GM12878 (cell line): ENCODE measurements at regions not wholly inside any gene's neighbourhood (a gene's known extent, or its start where the extent isn't known, plus 50 kb on each side); places are given as distances from the start of the nearest gene placed in this dataset.
A peak's percentile ranks its signal among the peaks of the same experiment; 100 is the strongest.

ENCODE experiments used
- ATAC-seq: fragments of 200-7000 bp; cut with Tn5 transposase; 3 replicates; pipeline ENCODE4 v1.9.1; 2020; ENCODE audit warnings: mild to moderate bottlenecking, moderate library complexity
- BruUV-seq: library from RNA; stranded (reverse); fragments of 400-500 nt; replicated peaks from 2 replicates; lab custom pipeline; 2021; lab: Mats Ljungman, UMichigan
- CTCF ChIA-PET: fragments of 300-600 bp; sonication (Branson Sonifier 250); formaldehyde crosslinking; extraction: SDS; loops from one replicate; lab custom pipeline; 2021; ENCODE audit warnings: inconsistent platforms; lab: Yijun Ruan, JAX
- POLR2A ChIA-PET: fragments of 350-600 bp; formaldehyde crosslinking; extraction: SDS; loops from one replicate; lab custom pipeline; 2021; ENCODE audit warnings: inconsistent platforms; lab: Charles Lee
- RAD21 ChIA-PET: fragments of 300-600 bp; sonication (Branson Sonifier 250); formaldehyde crosslinking; loops from one replicate; lab custom pipeline; 2023; ENCODE audit warnings: antibody characterized with exemption; ENCODE audit not compliant: unreplicated experiment; lab: Charles Lee
- SMC1A ChIA-PET: fragments of 300-600 bp; sonication (Branson Sonifier 250); formaldehyde crosslinking; loops from one replicate; lab custom pipeline; 2023; ENCODE audit not compliant: unreplicated experiment, uncharacterized antibody; lab: Charles Lee
- DNase-seq: peaks from one replicate; pipeline ENCODE4 v3.0.0-alpha.2; 2011; ENCODE audit warnings: low read depth, low spot score
- FAIRE-seq: peaks from 3 replicates; lab custom pipeline; 2011; peaks lifted over from hg19 to GRCh38; lab: Jason Lieb, UNC
- H2AFZ ChIP-seq: 2 replicates; pipeline ENCODE4 v1.6.0; 2011; ENCODE audit warnings: low read depth, low read length, control low read depth; ENCODE audit not compliant: control insufficient read depth
- H3K27ac ChIP-seq: 2 replicates; pipeline ENCODE4 v1.5.1; 2011; ENCODE audit warnings: control low read depth; ENCODE audit not compliant: control insufficient read depth, insufficient read depth
- H3K27me3 ChIP-seq, 2 experiments: replicated peaks in 1 of 2; 2 replicates each; pipeline versions ENCODE4 v1.6.0 to v1.6.1; 2011; ENCODE audit warnings: low read length in 1 of 2; ENCODE audit not compliant: control insufficient read depth in 2 of 2, insufficient read depth in 2 of 2
- H3K36me3 ChIP-seq, 2 experiments: 2 replicates each; pipeline ENCODE4 v1.5.1; 2011; ENCODE audit warnings: low read length in 1 of 2; ENCODE audit not compliant: control insufficient read depth in 2 of 2, insufficient read depth in 2 of 2
- H3K4me1 ChIP-seq: 2 replicates; pipeline ENCODE4 v1.6.1; 2011; ENCODE audit warnings: mild to moderate bottlenecking, low read length, moderate library complexity, mixed read lengths; ENCODE audit not compliant: control insufficient read depth, insufficient read depth
- H3K4me2 ChIP-seq: 2 replicates; pipeline ENCODE4 v1.6.0; 2011; ENCODE audit warnings: control low read depth; ENCODE audit not compliant: control insufficient read depth, insufficient read depth
- H3K4me3 ChIP-seq: fragments of 200-600 bp; sonication (generic); 2 replicates; pipeline ENCODE4 v1.5.1; 2016
- H3K79me2 ChIP-seq: 2 replicates; pipeline ENCODE4 v1.6.0; 2011; ENCODE audit warnings: low read length; ENCODE audit not compliant: control insufficient read depth, insufficient read depth
- H3K9ac ChIP-seq: 2 replicates; pipeline ENCODE4 v1.8.0; 2011; ENCODE audit warnings: low read length, control low read depth, mixed read lengths; ENCODE audit not compliant: control insufficient read depth, insufficient read depth
- H3K9me3 ChIP-seq: replicated peaks from 3 replicates; pipeline ENCODE4 v1.5.1; 2011; ENCODE audit warnings: mild to moderate bottlenecking, low read length; ENCODE audit not compliant: control insufficient read depth, insufficient read depth
- H4K20me1 ChIP-seq: 2 replicates; pipeline ENCODE4 v1.6.0; 2011; ENCODE audit not compliant: control insufficient read depth, insufficient read depth
- BRCA1 ChIP-seq: IDR thresholded peaks from 2 replicates; pipeline ENCODE4 v1.6.1; 2011; ENCODE audit warnings: low read depth, low read length, improper control_type of control experiment
- FOS ChIP-seq: IDR thresholded peaks from 3 replicates; pipeline ENCODE4 v1.6.1; 2011; ENCODE audit warnings: borderline replicate concordance; ENCODE audit not compliant: insufficient read length; ENCODE audit errors: extremely low read depth
- HDAC2 ChIP-seq: fragments of 200-600 bp; sonication (generic); IDR thresholded peaks from 2 replicates; pipeline ENCODE4 v1.6.1; 2017
- MTA2 ChIP-seq: fragments of 450-650 bp; IDR thresholded peaks from 2 replicates; pipeline ENCODE4 v1.6.1; 2016; ENCODE audit warnings: low read depth, mild to moderate bottlenecking, moderate library complexity
- RBBP5 ChIP-seq: fragments of 200-600 bp; sonication (generic); conservative IDR thresholded peaks from 2 replicates; pipeline ENCODE4 v1.6.1; 2016
- SRF ChIP-seq, 2 experiments: IDR thresholded peaks; 2 replicates each; pipeline ENCODE4 v1.6.1; 2011; ENCODE audit warnings: low read depth in 2 of 2, low read length in 2 of 2, mild to moderate bottlenecking in 1 of 2, moderate library complexity in 1 of 2
- STAT3 ChIP-seq: IDR thresholded peaks from 2 replicates; pipeline ENCODE4 v1.6.1; 2011; ENCODE audit warnings: low read depth, low read length, improper control_type of control experiment
- WGBS: methylation state at CpG from one replicate; pipeline ENCODE4 v1.1.6; 2016; ENCODE audit warnings: low lambda C conversion rate; ENCODE audit not compliant: insufficient replicate concordance, insufficient coverage; ENCODE audit errors: missing lambda C conversion rate; 5-methylcytosine and 5-hydroxymethylcytosine counted together
- in situ Hi-C: fragments of 300-500 bp; cut with MboI; formaldehyde crosslinking; loops from 9 replicates; pipeline ENCODE4 v1.14.3; 2018; ENCODE audit warnings: mixed read lengths
- intact Hi-C: fragments of 100-400 bp; cut with micrococcal nuclease; formaldehyde crosslinking; loops from one replicate; pipeline ENCODE4 v1.14.2; 2022; ENCODE audit not compliant: unreplicated experiment
- TF ChIP-seq, protein P1 (sequence below): fragments of 450-650 bp; IDR thresholded peaks from 2 replicates; pipeline ENCODE4 v1.6.1; 2018; ENCODE audit warnings: mild to moderate bottlenecking, low read depth, moderate library complexity; ENCODE audit not compliant: partially characterized antibody
- TF ChIP-seq, protein P2 (sequence below): IDR thresholded peaks from 2 replicates; pipeline ENCODE4 v1.6.1; 2011; ENCODE audit warnings: borderline replicate concordance, low read depth, mild to moderate bottlenecking, moderate library complexity, low read length; ENCODE audit not compliant: insufficient read depth, poor library complexity, severe bottlenecking
- TF ChIP-seq, protein P3 (sequence below): IDR thresholded peaks from 2 replicates; pipeline ENCODE4 v1.6.1; 2011; ENCODE audit warnings: low read depth, mild to moderate bottlenecking, low read length, moderate library complexity, borderline replicate concordance; ENCODE audit errors: extremely low read depth
- TF ChIP-seq, protein P4 (sequence below): fragments of 450-650 bp; IDR thresholded peaks from 2 replicates; pipeline ENCODE4 v1.6.1; 2017; ENCODE audit warnings: mild to moderate bottlenecking, moderate library complexity

DNA sequence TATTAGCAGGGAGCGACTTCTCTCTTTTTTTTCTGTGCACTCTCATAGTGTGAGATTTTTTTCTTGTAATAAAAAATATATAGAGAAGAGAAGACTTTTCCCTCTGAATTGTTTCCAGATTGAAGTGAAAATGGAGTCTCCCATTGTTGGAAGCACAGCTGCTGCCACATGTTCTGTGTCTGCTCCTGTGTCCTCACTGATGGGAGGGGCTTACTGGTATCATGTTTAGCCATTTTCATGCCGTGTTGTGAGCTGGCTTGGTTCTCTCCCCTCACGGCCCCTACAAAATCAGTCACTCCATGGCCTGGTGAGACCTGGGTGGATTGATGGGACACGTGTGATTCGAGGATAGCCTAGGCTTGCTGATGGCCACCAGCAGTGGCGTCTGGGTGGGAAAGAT lies 379.7 kb upstream of the DDHD1 start:
- POLR2A ChIA-PET: no interaction called here

More for the DNA sequence above, 379.7 kb upstream of the DDHD1 start:
- no peaks in the 10 kb centered on the region; a peak in 1 of 4 replicates for H3K27me3 ChIP-seq
- peak overlapping the region; percentile 14; the same call in 1 of the 2 replicates for H3K9ac ChIP-seq
- intact Hi-C loops: loop anchor here (10.0 kb wide), 2 partner anchors 402 to 492 kb away; no protein-coding TSS in a partner anchor
- SMC1A ChIA-PET: interaction anchor here (0.8 kb wide), 1 partner anchor 15 kb away, joined by 3 read pairs; no protein-coding TSS in a partner anchor
- H3K4me3 ChIP-seq: no peak overlapping the region
- peak overlapping the region; percentile 38; the same call in 1 of the 2 replicates for H3K4me2 ChIP-seq
- no peaks in the 10 kb centered on the region for H3K9me3 ChIP-seq
- H4K20me1 ChIP-seq: no peaks in the 10 kb centered on the region
- TF ChIP-seq SRF (IDR thresholded peaks at IDR 0.05; ENCODE audit: low read depth in 2 of 2, low read length in 2 of 2) (no peak), BRCA1 (no peak), STAT3 (no peak), HDAC2 (no peak), RBBP5 (no peak), FOS (no peak), MTA2 (no peak)
- TF ChIP-seq, protein P1, sequence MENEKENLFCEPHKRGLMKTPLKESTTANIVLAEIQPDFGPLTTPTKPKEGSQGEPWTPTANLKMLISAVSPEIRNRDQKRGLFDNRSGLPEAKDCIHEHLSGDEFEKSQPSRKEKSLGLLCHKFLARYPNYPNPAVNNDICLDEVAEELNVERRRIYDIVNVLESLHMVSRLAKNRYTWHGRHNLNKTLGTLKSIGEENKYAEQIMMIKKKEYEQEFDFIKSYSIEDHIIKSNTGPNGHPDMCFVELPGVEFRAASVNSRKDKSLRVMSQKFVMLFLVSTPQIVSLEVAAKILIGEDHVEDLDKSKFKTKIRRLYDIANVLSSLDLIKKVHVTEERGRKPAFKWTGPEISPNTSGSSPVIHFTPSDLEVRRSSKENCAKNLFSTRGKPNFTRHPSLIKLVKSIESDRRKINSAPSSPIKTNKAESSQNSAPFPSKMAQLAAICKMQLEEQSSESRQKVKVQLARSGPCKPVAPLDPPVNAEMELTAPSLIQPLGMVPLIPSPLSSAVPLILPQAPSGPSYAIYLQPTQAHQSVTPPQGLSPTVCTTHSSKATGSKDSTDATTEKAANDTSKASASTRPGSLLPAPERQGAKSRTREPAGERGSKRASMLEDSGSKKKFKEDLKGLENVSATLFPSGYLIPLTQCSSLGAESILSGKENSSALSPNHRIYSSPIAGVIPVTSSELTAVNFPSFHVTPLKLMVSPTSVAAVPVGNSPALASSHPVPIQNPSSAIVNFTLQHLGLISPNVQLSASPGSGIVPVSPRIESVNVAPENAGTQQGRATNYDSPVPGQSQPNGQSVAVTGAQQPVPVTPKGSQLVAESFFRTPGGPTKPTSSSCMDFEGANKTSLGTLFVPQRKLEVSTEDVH: no peak
- TF ChIP-seq, protein P2, sequence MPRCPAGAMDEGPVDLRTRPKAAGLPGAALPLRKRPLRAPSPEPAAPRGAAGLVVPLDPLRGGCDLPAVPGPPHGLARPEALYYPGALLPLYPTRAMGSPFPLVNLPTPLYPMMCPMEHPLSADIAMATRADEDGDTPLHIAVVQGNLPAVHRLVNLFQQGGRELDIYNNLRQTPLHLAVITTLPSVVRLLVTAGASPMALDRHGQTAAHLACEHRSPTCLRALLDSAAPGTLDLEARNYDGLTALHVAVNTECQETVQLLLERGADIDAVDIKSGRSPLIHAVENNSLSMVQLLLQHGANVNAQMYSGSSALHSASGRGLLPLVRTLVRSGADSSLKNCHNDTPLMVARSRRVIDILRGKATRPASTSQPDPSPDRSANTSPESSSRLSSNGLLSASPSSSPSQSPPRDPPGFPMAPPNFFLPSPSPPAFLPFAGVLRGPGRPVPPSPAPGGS: no peak
- TF ChIP-seq, protein P3, sequence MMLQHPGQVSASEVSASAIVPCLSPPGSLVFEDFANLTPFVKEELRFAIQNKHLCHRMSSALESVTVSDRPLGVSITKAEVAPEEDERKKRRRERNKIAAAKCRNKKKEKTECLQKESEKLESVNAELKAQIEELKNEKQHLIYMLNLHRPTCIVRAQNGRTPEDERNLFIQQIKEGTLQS: no peak
- TF ChIP-seq, protein P4, sequence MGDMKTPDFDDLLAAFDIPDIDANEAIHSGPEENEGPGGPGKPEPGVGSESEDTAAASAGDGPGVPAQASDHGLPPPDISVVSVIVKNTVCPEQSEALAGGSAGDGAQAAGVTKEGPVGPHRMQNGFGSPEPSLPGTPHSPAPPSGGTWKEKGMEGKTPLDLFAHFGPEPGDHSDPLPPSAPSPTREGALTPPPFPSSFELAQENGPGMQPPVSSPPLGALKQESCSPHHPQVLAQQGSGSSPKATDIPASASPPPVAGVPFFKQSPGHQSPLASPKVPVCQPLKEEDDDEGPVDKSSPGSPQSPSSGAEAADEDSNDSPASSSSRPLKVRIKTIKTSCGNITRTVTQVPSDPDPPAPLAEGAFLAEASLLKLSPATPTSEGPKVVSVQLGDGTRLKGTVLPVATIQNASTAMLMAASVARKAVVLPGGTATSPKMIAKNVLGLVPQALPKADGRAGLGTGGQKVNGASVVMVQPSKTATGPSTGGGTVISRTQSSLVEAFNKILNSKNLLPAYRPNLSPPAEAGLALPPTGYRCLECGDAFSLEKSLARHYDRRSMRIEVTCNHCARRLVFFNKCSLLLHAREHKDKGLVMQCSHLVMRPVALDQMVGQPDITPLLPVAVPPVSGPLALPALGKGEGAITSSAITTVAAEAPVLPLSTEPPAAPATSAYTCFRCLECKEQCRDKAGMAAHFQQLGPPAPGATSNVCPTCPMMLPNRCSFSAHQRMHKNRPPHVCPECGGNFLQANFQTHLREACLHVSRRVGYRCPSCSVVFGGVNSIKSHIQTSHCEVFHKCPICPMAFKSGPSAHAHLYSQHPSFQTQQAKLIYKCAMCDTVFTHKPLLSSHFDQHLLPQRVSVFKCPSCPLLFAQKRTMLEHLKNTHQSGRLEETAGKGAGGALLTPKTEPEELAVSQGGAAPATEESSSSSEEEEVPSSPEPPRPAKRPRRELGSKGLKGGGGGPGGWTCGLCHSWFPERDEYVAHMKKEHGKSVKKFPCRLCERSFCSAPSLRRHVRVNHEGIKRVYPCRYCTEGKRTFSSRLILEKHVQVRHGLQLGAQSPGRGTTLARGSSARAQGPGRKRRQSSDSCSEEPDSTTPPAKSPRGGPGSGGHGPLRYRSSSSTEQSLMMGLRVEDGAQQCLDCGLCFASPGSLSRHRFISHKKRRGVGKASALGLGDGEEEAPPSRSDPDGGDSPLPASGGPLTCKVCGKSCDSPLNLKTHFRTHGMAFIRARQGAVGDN: no peak
- peak overlapping the region; percentile 63 for H2AFZ ChIP-seq
- 75% methylated on average over 6 of the region's 6 CpGs for WGBS
- RAD21 ChIA-PET: no interaction called here
- ATAC-seq: no peak
- in situ Hi-C loops: loop anchor here (25.0 kb wide), 1 partner anchor 804 kb away; no protein-coding TSS in a partner anchor
- DNase-seq: no peak
- H3K79me2 ChIP-seq: no peaks in the 10 kb centered on the region
- H3K27ac ChIP-seq: peak overlapping the region; percentile 38; the same call in 1 of the 2 replicates
- H3K36me3 ChIP-seq: no peaks in the 10 kb centered on the region
- CTCF ChIA-PET: no interaction called here
- BruUV-seq: no TSS peak
- FAIRE-seq: no peak
- H3K4me1 ChIP-seq: peaks cover 4% of the 10 kb centered on the region
